C1 segment of cervical spinal cord (tissue), 14 donors: ENCODE measurements at regions not wholly inside any gene's neighbourhood (a gene's known extent, or its start where the extent isn't known, plus 50 kb on each side); places are given as distances from the start of the nearest gene placed in this dataset.
A peak's percentile ranks its signal among the peaks of the same experiment; 100 is the strongest.
"Not testable (repeated sequence)": the region's sequence is repeated elsewhere in the genome, so short reads cannot be mapped to it uniquely, and the experiment has no call there.

Experiments used
- DNase-seq, 14 donors: peaks; one replicate each; lab custom pipeline; 2025; lab: John Stamatoyannopoulos, UW

- DNase-seq: not testable (repeated sequence)
These were observed 3051.6 kb downstream of the RPIA start for GRCh38 chr2:91742973-91743490.

- DNase-seq: not testable (repeated sequence)
These were observed 3052.4 kb downstream of the RPIA start for GRCh38 chr2:91743910-91744309.

GRCh38 chr2:91744700-91745141, 3053.2 kb downstream of the RPIA start:
- DNase-seq: peak in 1 of 14 donors; percentile 0

- no peak for DNase-seq
These were observed 3057.4 kb downstream of the RPIA start for GRCh38 chr2:91748902-91749301.

- DNase-seq: not testable (repeated sequence)
These were observed 3058.2 kb downstream of the RPIA start for GRCh38 chr2:91749665-91750064.

- not testable (repeated sequence) for DNase-seq
These were observed 3068.0 kb downstream of the RPIA start for GRCh38 chr2:91759361-91759941.

- not testable (repeated sequence) for DNase-seq
These were observed 3069.2 kb downstream of the RPIA start for GRCh38 chr2:91760672-91761071.

- DNase-seq: not testable (repeated sequence)
These were observed 3070.8 kb downstream of the RPIA start for GRCh38 chr2:91762312-91762711.

- not testable (repeated sequence) for DNase-seq
These were observed 3072.2 kb downstream of the RPIA start for GRCh38 chr2:91763710-91764109.

GRCh38 chr2:91764581-91765002, 3073.1 kb downstream of the RPIA start:
- DNase-seq: not testable (repeated sequence)

- DNase-seq: not testable (repeated sequence)
These were observed 3073.7 kb downstream of the RPIA start for GRCh38 chr2:91765018-91765754.

GRCh38 chr2:91766349-91767048, 3075.0 kb downstream of the RPIA start:
- not testable (repeated sequence) for DNase-seq

GRCh38 chr2:91768301-91768700, 3076.8 kb downstream of the RPIA start:
- DNase-seq: not testable (repeated sequence)

- not testable (repeated sequence) for DNase-seq
These were observed 3077.5 kb downstream of the RPIA start for GRCh38 chr2:91768997-91769396.

GRCh38 chr2:91770046-91770575, 3078.6 kb downstream of the RPIA start:
- DNase-seq: not testable (repeated sequence)

- DNase-seq: not testable (repeated sequence)
These were observed 3080.1 kb downstream of the RPIA start for GRCh38 chr2:91771604-91772003.

GRCh38 chr2:91772240-91772937, 3080.9 kb downstream of the RPIA start:
- not testable (repeated sequence) for DNase-seq

- not testable (repeated sequence) for DNase-seq
These were observed 3082.3 kb downstream of the RPIA start for GRCh38 chr2:91773810-91774209.

GRCh38 chr2:91775193-91775592, 3083.7 kb downstream of the RPIA start:
- not testable (repeated sequence) for DNase-seq

GRCh38 chr2:91780324-91780723, 3088.9 kb downstream of the RPIA start:
- not testable (repeated sequence) for DNase-seq

GRCh38 chr2:91809391-91809790, 3061.8 kb upstream of the TEKT4 start:
- not testable (repeated sequence) for DNase-seq
